ENCODE measurements at regions not wholly inside any gene's neighbourhood (a gene's known extent, or its start where the extent isn't known, plus 50 kb on each side); places are given as distances from the start of the nearest gene placed in this dataset.

GRCh38 chr11:92550871-92551270, 326.3 kb downstream of the FAT3 start:
- TF ChIP-seq POLR2A (IDR thresholded peaks at IDR 0.05; ENCODE audit: low read depth, low read length) = no peak
- TF ChIP-seq POLR2AphosphoS5 (IDR thresholded peaks at IDR 0.05; ENCODE audit: low read depth, low read length) = no peak
- TF ChIP-seq TAF1 (IDR thresholded peaks at IDR 0.05; ENCODE audit: borderline replicate concordance, low read depth, low read length) = no peak
